ENCODE measurements at regions not wholly inside any gene's neighbourhood (a gene's known extent, or its start where the extent isn't known, plus 50 kb on each side); places are given as distances from the start of the nearest gene placed in this dataset.

DNA sequence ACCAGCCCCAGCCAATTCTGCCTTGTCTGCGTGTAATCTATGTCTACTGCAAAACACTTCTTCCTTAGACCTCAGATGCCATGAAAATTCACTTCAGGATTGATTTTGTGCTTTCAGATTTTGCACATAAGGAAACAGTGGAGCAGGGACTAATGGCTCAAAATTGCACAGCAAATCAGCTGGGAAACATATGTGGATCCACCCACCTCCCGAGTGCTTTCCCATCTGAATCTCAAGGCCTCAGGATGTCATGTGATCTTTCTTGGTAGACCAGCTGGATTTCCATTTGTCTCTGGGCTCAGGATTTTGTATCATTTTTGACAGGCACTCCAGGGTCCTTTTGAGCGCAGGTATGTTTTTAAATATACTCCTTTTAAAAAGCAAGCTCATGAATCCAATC, 158.6 kb downstream of the MIS18A start:
- Histone ChIP-seq H3K79me2 (ENCODE audit: low read length) (no peaks in the 10 kb centered on the region), H3K36me3 (replicated peaks; ENCODE audit: insufficient read depth, low read length) (no peaks in the 10 kb centered on the region), H3K27me3 (replicated peaks; ENCODE audit: insufficient read depth, low read length) (peaks cover 23% of the 10 kb centered on the region; the same call in 1 of the 2 replicates), H3K4me1 (ENCODE audit: low read length) (peaks cover 14% of the 10 kb centered on the region), H3K4me2 (ENCODE audit: low read depth, low read length) (no peak overlapping the region), H3F3A (ENCODE audit: insufficient read depth, low read length) (peaks cover 11% of the 10 kb centered on the region; the same call in 1 of the 2 replicates), H4K20me1 (ENCODE audit: insufficient read depth, low read length) (no peaks in the 10 kb centered on the region), H3K27ac (ENCODE audit: low read length) (no peak overlapping the region), H3K9ac (ENCODE audit: low read length) (no peak overlapping the region), H2AFZ (ENCODE audit: low read length) (no peak overlapping the region), H3K9me2 (replicated peaks; ENCODE audit: insufficient read depth, low read length) (no peaks in the 10 kb centered on the region), H3K4me3 (ENCODE audit: low read length) (no peak overlapping the region), H3K9me3 (replicated peaks; ENCODE audit: insufficient read depth, low read length) (no peaks in the 10 kb centered on the region)
- no peak for TF ChIP-seq EZH2 (optimal IDR thresholded peaks at IDR 0.05; ENCODE audit: low read depth, low read length)
- TF ChIP-seq CTCF (IDR thresholded peaks at IDR 0.05; ENCODE audit: low read length): no peak
- no peak for TF ChIP-seq EZH2phosphoT487 (IDR thresholded peaks at IDR 0.05; ENCODE audit: low read length)
- no peak for DNase-seq

- no peak for DNase-seq
- peaks cover 14% of the 10 kb centered on the region for H3K4me1 ChIP-seq (ENCODE audit: low read length)
- no peak for TF ChIP-seq EZH2 (optimal IDR thresholded peaks at IDR 0.05; ENCODE audit: low read depth, low read length)
- no peak for TF ChIP-seq EZH2phosphoT487 (IDR thresholded peaks at IDR 0.05; ENCODE audit: low read length)
- no peak for TF ChIP-seq CTCF (IDR thresholded peaks at IDR 0.05; ENCODE audit: low read length)
- peaks cover 11% of the 10 kb centered on the region; the same call in 1 of the 2 replicates for H3F3A ChIP-seq (ENCODE audit: insufficient read depth, low read length)
- H4K20me1 ChIP-seq (ENCODE audit: insufficient read depth, low read length): no peaks in the 10 kb centered on the region
- no peaks in the 10 kb centered on the region for H3K9me2 ChIP-seq (replicated peaks; ENCODE audit: insufficient read depth, low read length)
- H3K27me3 ChIP-seq (replicated peaks; ENCODE audit: insufficient read depth, low read length): peaks cover 22% of the 10 kb centered on the region; the same call in 1 of the 2 replicates
- no peak overlapping the region for H3K4me3 ChIP-seq (ENCODE audit: low read length)
- no peak overlapping the region for H2AFZ ChIP-seq (ENCODE audit: low read length)
- no peaks in the 10 kb centered on the region for H3K79me2 ChIP-seq (ENCODE audit: low read length)
- H3K36me3 ChIP-seq (replicated peaks; ENCODE audit: insufficient read depth, low read length): no peaks in the 10 kb centered on the region
- H3K9ac ChIP-seq (ENCODE audit: low read length): no peak overlapping the region
- no peak overlapping the region for H3K27ac ChIP-seq (ENCODE audit: low read length)
- H3K4me2 ChIP-seq (ENCODE audit: low read depth, low read length): no peak overlapping the region
- H3K9me3 ChIP-seq (replicated peaks; ENCODE audit: insufficient read depth, low read length): no peaks in the 10 kb centered on the region
These were observed 159.0 kb downstream of the MIS18A start for GRCh38 chr21:32119811-32120210.

GRCh38 chr21:32119389-32119788, 159.5 kb downstream of the MIS18A start:
- Histone ChIP-seq H3K4me2 (ENCODE audit: low read depth, low read length) (no peak overlapping the region), H3K79me2 (ENCODE audit: low read length) (no peaks in the 10 kb centered on the region), H3K9me2 (replicated peaks; ENCODE audit: insufficient read depth, low read length) (no peaks in the 10 kb centered on the region), H3K9ac (ENCODE audit: low read length) (no peak overlapping the region), H2AFZ (ENCODE audit: low read length) (no peak overlapping the region), H3K27me3 (replicated peaks; ENCODE audit: insufficient read depth, low read length) (peaks cover 18% of the 10 kb centered on the region; the same call in 1 of the 2 replicates), H3K36me3 (replicated peaks; ENCODE audit: insufficient read depth, low read length) (no peaks in the 10 kb centered on the region), H3K27ac (ENCODE audit: low read length) (no peak overlapping the region), H3K4me3 (ENCODE audit: low read length) (no peak overlapping the region), H4K20me1 (ENCODE audit: insufficient read depth, low read length) (no peaks in the 10 kb centered on the region), H3F3A (ENCODE audit: insufficient read depth, low read length) (peaks cover 11% of the 10 kb centered on the region; the same call in 1 of the 2 replicates), H3K9me3 (replicated peaks; ENCODE audit: insufficient read depth, low read length) (no peaks in the 10 kb centered on the region), H3K4me1 (ENCODE audit: low read length) (peaks cover 14% of the 10 kb centered on the region)
- no peak for DNase-seq
- no peak for TF ChIP-seq EZH2 (optimal IDR thresholded peaks at IDR 0.05; ENCODE audit: low read depth, low read length)
- no peak for TF ChIP-seq EZH2phosphoT487 (IDR thresholded peaks at IDR 0.05; ENCODE audit: low read length)
- no peak for TF ChIP-seq CTCF (IDR thresholded peaks at IDR 0.05; ENCODE audit: low read length)

All from MM.1S (cell line).